ENCODE measurements at regions not wholly inside any gene's neighbourhood (a gene's known extent, or its start where the extent isn't known, plus 50 kb on each side); places are given as distances from the start of the nearest gene placed in this dataset.

DNA sequence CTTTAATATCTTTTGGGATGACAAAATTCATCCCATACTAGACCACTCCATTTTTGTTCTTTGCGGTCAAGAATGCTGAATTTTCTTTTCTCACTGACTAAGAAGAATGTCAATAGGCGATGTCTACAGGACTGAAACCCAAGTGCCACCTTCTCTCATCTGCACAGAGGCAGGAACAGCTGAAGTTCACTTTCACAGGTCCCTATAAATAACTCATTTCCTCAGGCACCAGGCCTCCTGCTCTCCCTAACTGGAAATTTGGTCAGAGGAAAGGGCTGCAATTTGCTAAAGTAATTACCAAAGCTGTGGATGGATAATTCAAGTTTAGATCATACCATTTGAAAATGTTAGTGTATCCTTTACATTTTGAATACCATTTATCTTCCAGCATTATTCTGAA is 142.9 kb downstream of the DIRAS2 start:
- Mint-ChIP-seq H3K27me3 (ENCODE audit: insufficient read depth, low read depth, poor library complexity) (peaks cover 3% of the 10 kb centered on the region), H3K4me1 (peaks cover 17% of the 10 kb centered on the region), H3K9me3 (peaks cover 3% of the 10 kb centered on the region; the same call in 2 of the 3 replicates), H3K27ac (no peak overlapping the region), H3K4me3 (no peak overlapping the region), H3K36me3 (ENCODE audit: low read depth) (peaks cover 6% of the 10 kb centered on the region; the same call in 2 of the 3 replicates)
- H3K4me1 ChIP-seq (ENCODE audit: insufficient read depth) = peaks cover 14% of the 10 kb centered on the region
- no peak for ATAC-seq
- H3F3A ChIP-seq (replicated peaks; ENCODE audit: low read depth) = no peaks in the 10 kb centered on the region
- no peak overlapping the region for H2AFZ ChIP-seq
- H3K36me3 ChIP-seq (ENCODE audit: insufficient read depth) = no peaks in the 10 kb centered on the region
- no peak for DNase-seq (ENCODE audit: low spot score)
- no peak for TF ChIP-seq ZNF114 (CRISPR knock-in tag; IDR thresholded peaks at IDR 0.05)
- TF ChIP-seq CREB1 (CRISPR knock-in tag; IDR thresholded peaks at IDR 0.05; ENCODE audit: low read depth) = no peak
- TF ChIP-seq, protein P1, sequence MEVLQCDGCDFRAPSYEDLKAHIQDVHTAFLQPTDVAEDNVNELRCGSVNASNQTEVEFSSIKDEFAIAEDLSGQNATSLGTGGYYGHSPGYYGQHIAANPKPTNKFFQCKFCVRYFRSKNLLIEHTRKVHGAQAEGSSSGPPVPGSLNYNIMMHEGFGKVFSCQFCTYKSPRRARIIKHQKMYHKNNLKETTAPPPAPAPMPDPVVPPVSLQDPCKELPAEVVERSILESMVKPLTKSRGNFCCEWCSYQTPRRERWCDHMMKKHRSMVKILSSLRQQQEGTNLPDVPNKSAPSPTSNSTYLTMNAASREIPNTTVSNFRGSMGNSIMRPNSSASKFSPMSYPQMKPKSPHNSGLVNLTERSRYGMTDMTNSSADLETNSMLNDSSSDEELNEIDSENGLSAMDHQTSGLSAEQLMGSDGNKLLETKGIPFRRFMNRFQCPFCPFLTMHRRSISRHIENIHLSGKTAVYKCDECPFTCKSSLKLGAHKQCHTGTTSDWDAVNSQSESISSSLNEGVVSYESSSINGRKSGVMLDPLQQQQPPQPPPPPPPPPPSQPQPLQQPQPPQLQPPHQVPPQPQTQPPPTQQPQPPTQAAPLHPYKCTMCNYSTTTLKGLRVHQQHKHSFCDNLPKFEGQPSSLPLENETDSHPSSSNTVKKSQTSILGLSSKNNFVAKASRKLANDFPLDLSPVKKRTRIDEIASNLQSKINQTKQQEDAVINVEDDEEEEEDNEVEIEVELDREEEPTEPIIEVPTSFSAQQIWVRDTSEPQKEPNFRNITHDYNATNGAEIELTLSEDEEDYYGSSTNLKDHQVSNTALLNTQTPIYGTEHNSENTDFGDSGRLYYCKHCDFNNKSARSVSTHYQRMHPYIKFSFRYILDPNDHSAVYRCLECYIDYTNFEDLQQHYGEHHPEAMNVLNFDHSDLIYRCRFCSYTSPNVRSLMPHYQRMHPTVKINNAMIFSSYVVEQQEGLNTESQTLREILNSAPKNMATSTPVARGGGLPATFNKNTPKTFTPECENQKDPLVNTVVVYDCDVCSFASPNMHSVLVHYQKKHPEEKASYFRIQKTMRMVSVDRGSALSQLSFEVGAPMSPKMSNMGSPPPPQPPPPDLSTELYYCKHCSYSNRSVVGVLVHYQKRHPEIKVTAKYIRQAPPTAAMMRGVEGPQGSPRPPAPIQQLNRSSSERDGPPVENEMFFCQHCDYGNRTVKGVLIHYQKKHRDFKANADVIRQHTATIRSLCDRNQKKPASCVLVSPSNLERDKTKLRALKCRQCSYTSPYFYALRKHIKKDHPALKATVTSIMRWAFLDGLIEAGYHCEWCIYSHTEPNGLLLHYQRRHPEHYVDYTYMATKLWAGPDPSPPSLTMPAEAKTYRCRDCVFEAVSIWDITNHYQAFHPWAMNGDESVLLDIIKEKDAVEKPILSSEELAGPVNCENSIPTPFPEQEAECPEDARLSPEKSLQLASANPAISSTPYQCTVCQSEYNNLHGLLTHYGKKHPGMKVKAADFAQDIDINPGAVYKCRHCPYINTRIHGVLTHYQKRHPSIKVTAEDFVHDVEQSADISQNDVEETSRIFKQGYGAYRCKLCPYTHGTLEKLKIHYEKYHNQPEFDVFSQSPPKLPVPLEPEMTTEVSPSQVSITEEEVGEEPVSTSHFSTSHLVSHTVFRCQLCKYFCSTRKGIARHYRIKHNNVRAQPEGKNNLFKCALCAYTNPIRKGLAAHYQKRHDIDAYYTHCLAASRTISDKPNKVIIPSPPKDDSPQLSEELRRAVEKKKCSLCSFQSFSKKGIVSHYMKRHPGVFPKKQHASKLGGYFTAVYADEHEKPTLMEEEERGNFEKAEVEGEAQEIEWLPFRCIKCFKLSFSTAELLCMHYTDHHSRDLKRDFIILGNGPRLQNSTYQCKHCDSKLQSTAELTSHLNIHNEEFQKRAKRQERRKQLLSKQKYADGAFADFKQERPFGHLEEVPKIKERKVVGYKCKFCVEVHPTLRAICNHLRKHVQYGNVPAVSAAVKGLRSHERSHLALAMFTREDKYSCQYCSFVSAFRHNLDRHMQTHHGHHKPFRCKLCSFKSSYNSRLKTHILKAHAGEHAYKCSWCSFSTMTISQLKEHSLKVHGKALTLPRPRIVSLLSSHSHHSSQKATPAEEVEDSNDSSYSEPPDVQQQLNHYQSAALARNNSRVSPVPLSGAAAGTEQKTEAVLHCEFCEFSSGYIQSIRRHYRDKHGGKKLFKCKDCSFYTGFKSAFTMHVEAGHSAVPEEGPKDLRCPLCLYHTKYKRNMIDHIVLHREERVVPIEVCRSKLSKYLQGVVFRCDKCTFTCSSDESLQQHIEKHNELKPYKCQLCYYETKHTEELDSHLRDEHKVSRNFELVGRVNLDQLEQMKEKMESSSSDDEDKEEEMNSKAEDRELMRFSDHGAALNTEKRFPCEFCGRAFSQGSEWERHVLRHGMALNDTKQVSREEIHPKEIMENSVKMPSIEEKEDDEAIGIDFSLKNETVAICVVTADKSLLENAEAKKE (CRISPR knock-in tag; IDR thresholded peaks at IDR 0.05) = no peak
- no peak for TF ChIP-seq EZH2 (IDR thresholded peaks at IDR 0.05; ENCODE audit: low read depth, unreplicated experiment)
- no peak for TF ChIP-seq EZH2phosphoT487 (IDR thresholded peaks at IDR 0.05; ENCODE audit: unreplicated experiment)
- no peak for TF ChIP-seq ZNF331 (CRISPR knock-in tag; IDR thresholded peaks at IDR 0.05; ENCODE audit: low read depth)
- TF ChIP-seq, protein P2, sequence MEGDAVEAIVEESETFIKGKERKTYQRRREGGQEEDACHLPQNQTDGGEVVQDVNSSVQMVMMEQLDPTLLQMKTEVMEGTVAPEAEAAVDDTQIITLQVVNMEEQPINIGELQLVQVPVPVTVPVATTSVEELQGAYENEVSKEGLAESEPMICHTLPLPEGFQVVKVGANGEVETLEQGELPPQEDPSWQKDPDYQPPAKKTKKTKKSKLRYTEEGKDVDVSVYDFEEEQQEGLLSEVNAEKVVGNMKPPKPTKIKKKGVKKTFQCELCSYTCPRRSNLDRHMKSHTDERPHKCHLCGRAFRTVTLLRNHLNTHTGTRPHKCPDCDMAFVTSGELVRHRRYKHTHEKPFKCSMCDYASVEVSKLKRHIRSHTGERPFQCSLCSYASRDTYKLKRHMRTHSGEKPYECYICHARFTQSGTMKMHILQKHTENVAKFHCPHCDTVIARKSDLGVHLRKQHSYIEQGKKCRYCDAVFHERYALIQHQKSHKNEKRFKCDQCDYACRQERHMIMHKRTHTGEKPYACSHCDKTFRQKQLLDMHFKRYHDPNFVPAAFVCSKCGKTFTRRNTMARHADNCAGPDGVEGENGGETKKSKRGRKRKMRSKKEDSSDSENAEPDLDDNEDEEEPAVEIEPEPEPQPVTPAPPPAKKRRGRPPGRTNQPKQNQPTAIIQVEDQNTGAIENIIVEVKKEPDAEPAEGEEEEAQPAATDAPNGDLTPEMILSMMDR (conservative IDR thresholded peaks at IDR 0.05; ENCODE audit: low read depth in 2 of 2) = no peak
- TF ChIP-seq, protein P3, sequence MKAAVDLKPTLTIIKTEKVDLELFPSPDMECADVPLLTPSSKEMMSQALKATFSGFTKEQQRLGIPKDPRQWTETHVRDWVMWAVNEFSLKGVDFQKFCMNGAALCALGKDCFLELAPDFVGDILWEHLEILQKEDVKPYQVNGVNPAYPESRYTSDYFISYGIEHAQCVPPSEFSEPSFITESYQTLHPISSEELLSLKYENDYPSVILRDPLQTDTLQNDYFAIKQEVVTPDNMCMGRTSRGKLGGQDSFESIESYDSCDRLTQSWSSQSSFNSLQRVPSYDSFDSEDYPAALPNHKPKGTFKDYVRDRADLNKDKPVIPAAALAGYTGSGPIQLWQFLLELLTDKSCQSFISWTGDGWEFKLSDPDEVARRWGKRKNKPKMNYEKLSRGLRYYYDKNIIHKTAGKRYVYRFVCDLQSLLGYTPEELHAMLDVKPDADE (IDR thresholded peaks at IDR 0.05) = no peak
- no peak for TF ChIP-seq NANOG (IDR thresholded peaks at IDR 0.05; ENCODE audit: borderline replicate concordance)
- no peak for TF ChIP-seq STAT1 (IDR thresholded peaks at IDR 0.05; ENCODE audit: unreplicated experiment)
- TF ChIP-seq POLR2AphosphoS5 (IDR thresholded peaks at IDR 0.05; ENCODE audit: low read depth) = no peak
- TF ChIP-seq, protein P4, sequence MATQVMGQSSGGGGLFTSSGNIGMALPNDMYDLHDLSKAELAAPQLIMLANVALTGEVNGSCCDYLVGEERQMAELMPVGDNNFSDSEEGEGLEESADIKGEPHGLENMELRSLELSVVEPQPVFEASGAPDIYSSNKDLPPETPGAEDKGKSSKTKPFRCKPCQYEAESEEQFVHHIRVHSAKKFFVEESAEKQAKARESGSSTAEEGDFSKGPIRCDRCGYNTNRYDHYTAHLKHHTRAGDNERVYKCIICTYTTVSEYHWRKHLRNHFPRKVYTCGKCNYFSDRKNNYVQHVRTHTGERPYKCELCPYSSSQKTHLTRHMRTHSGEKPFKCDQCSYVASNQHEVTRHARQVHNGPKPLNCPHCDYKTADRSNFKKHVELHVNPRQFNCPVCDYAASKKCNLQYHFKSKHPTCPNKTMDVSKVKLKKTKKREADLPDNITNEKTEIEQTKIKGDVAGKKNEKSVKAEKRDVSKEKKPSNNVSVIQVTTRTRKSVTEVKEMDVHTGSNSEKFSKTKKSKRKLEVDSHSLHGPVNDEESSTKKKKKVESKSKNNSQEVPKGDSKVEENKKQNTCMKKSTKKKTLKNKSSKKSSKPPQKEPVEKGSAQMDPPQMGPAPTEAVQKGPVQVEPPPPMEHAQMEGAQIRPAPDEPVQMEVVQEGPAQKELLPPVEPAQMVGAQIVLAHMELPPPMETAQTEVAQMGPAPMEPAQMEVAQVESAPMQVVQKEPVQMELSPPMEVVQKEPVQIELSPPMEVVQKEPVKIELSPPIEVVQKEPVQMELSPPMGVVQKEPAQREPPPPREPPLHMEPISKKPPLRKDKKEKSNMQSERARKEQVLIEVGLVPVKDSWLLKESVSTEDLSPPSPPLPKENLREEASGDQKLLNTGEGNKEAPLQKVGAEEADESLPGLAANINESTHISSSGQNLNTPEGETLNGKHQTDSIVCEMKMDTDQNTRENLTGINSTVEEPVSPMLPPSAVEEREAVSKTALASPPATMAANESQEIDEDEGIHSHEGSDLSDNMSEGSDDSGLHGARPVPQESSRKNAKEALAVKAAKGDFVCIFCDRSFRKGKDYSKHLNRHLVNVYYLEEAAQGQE (IDR thresholded peaks at IDR 0.05; ENCODE audit: unreplicated experiment) = no peak
- TF ChIP-seq JUNB (IDR thresholded peaks at IDR 0.05; ENCODE audit: unreplicated experiment) = no peak
- no peaks in the 10 kb centered on the region for H3K79me2 ChIP-seq (replicated peaks; ENCODE audit: insufficient read depth)
- H3K4me2 ChIP-seq = no peak overlapping the region
- H4K20me1 ChIP-seq (replicated peaks; ENCODE audit: insufficient read depth) = no peaks in the 10 kb centered on the region
- H3K4me3 ChIP-seq = no peak overlapping the region
- no peaks in the 10 kb centered on the region for H3K27me3 ChIP-seq (ENCODE audit: insufficient read depth)
- H3K9me2 ChIP-seq (ENCODE audit: insufficient read depth) = peaks cover 20% of the 10 kb centered on the region
- no peak overlapping the region for H3K27ac ChIP-seq (ENCODE audit: low read depth)

Data from GM23338 (cell line).